VCaP (cell line): ENCODE measurements at regions not wholly inside any gene's neighbourhood (a gene's known extent, or its start where the extent isn't known, plus 50 kb on each side); places are given as distances from the start of the nearest gene placed in this dataset.
A peak's percentile ranks its signal among the peaks of the same experiment; 100 is the strongest.
"Not testable (repeated sequence)": the region's sequence is repeated elsewhere in the genome, so short reads cannot be mapped to it uniquely, and the experiment has no call there.

Experiments used
- H3K27ac ChIP-seq: fragments of 450-650 bp; 2 replicates; pipeline ENCODE4 v1.5.1; 2017
- TF ChIP-seq, protein P1 (sequence below): fragments of 450-650 bp; conservative IDR thresholded peaks from 2 replicates; pipeline ENCODE4 v1.5.1; 2017; ENCODE audit warnings: mild to moderate bottlenecking, moderate library complexity

DNA sequence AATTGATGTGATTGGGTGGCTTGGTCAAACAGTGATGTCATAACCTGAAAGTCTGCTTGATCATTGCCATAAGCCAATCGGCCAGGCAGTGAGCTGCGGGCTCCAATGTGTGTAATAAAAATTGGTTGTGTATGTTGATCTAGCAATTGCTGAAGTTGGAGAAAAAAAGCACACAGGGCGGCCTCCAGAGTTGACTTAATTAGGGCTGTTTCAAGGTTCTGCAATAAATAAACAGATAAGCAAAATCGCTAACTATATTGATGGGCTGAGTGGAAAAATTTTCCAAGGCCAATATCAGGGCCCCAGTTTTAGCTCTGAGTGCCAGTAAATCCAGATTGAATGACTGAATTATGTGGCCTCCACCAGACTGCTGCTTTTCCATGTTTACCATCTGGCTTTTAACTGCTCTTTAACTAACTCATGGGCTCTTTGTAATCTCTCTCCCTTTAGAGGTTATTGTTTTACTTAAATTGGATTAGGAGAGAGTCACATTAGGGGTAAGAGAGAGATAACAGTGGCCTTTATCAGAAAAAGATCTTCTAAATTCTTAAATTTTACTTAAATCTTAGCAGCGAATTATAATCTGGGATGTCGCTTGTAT is 160.6 kb upstream of the WDFY3 start:
- H3K27ac ChIP-seq: 0 out of 2 replicates have a peak overlapping the region, but pooled peaks have one; percentile 5
- TF ChIP-seq, protein P1, sequence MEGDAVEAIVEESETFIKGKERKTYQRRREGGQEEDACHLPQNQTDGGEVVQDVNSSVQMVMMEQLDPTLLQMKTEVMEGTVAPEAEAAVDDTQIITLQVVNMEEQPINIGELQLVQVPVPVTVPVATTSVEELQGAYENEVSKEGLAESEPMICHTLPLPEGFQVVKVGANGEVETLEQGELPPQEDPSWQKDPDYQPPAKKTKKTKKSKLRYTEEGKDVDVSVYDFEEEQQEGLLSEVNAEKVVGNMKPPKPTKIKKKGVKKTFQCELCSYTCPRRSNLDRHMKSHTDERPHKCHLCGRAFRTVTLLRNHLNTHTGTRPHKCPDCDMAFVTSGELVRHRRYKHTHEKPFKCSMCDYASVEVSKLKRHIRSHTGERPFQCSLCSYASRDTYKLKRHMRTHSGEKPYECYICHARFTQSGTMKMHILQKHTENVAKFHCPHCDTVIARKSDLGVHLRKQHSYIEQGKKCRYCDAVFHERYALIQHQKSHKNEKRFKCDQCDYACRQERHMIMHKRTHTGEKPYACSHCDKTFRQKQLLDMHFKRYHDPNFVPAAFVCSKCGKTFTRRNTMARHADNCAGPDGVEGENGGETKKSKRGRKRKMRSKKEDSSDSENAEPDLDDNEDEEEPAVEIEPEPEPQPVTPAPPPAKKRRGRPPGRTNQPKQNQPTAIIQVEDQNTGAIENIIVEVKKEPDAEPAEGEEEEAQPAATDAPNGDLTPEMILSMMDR: no peak

DNA sequence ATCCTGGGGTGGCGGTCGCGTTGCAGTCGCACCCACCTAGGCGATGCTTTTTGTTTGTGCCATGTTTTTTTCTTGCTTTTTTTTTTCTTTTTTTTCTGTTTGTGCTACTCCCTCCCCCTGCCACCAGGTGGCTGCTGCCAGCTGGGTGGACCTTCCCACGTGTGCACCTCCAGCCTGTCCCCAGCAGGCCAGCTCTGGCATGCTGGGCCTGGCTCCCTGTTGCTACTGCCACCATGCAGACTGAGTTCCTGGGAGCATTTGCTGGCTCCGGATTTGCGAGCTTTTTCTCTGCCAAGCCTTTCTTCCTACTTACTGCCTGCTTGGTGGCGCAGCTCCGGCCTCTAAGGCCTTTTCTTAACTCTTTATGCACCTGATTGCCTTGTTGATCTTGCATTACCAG is 161.2 kb upstream of the WDFY3 start:
- TF ChIP-seq, protein P1: peak; percentile 81
- 0 out of 2 replicates have a peak overlapping the region, but pooled peaks have one; percentile 5 for H3K27ac ChIP-seq

DNA sequence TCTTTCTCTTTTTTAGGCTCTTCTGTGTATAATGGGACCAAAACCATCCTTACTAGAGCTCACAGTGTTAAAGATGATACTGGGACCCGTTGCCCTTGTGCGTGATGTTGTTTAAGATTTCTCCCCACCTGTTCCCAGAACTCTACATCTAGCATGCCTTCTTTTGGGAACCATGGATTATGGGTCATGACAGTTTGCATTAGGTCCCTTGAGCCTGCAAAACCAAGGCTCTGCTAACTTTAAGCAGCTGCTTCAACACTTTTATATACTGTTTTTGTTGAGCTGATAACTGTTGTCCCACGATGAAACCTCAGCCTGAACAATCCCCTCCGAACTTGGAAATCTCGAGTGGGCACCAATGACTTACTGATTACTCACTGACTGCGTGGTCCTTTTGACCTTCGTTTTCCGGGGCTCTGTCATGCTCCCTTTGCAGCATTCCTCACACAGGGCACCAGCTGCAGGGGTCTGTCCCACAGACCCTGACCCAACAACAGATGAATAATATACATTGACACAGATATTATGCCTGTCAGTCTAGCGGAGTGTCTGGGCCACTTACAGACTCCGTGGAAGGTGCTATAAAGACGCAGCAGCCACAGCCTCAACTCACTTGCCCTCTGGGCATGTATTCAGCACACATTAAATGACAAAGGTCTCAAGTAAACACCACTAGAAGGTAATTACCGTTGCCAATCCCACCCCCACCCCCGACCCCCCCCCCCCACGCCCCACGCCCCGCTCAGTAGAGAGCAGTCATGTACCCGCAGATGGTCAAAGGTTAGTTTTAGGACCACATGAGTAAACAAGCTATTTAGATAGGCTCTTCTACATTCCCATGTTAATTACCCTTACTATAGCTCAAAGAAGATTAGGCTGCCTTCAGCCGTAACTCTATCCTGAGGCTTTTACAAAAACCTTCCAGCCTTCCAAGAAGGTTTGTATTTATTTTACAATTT is 162.0 kb upstream of the WDFY3 start:
- 0 out of 2 replicates have a peak overlapping the region, but pooled peaks have one; percentile 5 for H3K27ac ChIP-seq
- TF ChIP-seq, protein P1: no peak

- not testable (repeated sequence) for H3K27ac ChIP-seq
Observed at GRCh38 chr4:85129354-85130125, 163.1 kb upstream of the WDFY3 start.

DNA sequence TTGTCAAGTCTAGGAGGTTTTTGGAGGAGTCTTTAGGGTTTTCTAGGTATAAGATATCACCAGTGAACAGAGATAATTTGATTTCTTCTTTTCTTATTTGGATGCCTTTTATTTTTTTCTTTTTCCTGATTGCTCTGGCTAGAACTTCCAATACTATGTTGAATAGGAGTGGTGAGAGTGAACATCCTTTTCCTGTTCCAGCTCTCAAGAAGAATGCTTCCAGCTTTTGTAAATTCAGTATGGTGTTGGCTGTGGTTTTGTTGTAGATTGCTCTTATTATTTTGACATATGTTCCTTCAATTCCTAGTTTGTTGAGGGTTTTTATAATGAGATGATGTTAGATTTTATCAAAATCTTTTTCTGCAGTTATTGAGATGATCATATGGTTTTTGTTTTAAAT is 165.6 kb upstream of the WDFY3 start:
- H3K27ac ChIP-seq: no peak overlapping the region
- TF ChIP-seq, protein P1: no peak

- H3K27ac ChIP-seq: no peak overlapping the region
- TF ChIP-seq, protein P1: no peak
Observed at GRCh38 chr4:85132570-85132969, 166.1 kb upstream of the WDFY3 start.

- H3K27ac ChIP-seq: not testable (repeated sequence)
Observed at GRCh38 chr4:85139749-85140148, 173.3 kb upstream of the WDFY3 start.

GRCh38 chr4:85142451-85142850 is 176.0 kb upstream of the WDFY3 start:
- H3K27ac ChIP-seq: no peak overlapping the region
- TF ChIP-seq, protein P1: no peak
